ENCODE measurements at regions not wholly inside any gene's neighbourhood (a gene's known extent, or its start where the extent isn't known, plus 50 kb on each side); places are given as distances from the start of the nearest gene placed in this dataset.

DNA sequence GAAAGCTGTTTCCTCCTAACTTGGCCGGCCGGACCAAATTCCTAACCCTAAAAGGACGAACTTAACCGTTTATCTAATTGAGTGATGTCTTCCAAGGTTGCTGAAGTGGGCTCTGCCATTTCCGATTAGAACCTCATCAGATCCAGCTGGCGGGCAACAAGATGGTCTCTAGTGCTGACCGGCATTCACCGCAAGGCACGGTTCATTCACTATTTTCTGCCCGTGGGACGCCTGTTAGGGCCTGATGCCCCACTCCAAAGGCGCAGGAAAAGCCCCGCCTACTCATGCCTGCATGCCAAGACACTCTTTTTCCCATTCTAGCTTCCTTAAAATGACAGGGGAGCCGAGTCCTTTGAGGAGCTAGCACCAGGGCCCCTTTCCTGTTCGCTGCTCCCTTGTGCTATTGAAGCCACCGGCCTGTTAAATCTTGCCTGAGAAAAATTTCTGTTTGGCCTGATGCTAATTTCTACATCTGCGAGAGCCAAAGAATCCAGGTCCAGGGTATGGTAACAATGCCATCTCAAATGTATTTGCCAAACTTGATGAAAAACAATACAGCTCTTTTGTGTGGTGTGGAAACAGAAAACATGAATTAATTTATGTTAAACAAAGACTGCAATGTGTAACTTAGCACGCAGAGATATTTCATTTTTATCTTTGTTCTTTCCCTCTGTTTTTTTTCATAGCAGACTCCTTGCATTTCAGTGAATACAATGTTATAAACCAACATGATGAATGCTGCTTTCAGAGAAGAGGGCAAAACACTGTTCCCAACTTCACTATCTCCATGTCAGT is 1071.2 kb upstream of the USP15 start:
- Mint-ChIP-seq H3K36me3 (ENCODE audit: low read depth) (no peaks in the 10 kb centered on the region), H3K9me3 (no peaks in the 10 kb centered on the region), H3K27ac (no peak overlapping the region), H3K4me1 (ENCODE audit: low read depth) (no peaks in the 10 kb centered on the region), H3K27me3 (no peaks in the 10 kb centered on the region), H3K4me3 (no peak overlapping the region)
- DNase-seq, result no peak
- ChIA-PET CTCF (no interaction called here), POLR2A (no interaction called here)
- intact Hi-C loops (cut with micrococcal nuclease), result no loop called here
- no peak for ATAC-seq
- TF ChIP-seq, protein P1, sequence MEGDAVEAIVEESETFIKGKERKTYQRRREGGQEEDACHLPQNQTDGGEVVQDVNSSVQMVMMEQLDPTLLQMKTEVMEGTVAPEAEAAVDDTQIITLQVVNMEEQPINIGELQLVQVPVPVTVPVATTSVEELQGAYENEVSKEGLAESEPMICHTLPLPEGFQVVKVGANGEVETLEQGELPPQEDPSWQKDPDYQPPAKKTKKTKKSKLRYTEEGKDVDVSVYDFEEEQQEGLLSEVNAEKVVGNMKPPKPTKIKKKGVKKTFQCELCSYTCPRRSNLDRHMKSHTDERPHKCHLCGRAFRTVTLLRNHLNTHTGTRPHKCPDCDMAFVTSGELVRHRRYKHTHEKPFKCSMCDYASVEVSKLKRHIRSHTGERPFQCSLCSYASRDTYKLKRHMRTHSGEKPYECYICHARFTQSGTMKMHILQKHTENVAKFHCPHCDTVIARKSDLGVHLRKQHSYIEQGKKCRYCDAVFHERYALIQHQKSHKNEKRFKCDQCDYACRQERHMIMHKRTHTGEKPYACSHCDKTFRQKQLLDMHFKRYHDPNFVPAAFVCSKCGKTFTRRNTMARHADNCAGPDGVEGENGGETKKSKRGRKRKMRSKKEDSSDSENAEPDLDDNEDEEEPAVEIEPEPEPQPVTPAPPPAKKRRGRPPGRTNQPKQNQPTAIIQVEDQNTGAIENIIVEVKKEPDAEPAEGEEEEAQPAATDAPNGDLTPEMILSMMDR (IDR thresholded peaks at IDR 0.05), result no peak

DNA sequence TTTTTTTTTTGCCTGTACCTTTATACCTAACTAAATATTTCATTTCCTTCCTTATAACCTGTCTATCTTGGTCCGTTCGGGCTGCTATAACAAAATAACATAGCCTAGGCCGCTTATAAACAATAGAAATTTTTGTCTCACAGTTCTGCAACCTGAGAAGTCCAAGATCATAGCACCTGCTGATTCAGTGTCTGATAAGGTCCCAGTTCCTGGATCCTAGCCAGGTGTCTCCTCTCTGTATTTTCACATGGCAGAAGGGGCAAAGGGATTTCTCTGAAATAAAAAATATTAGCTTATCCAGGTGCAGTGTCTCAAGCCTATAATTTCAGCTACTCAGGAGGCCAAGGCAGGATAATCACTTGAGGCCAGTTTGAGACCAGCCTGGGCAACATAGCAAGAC is 1046.6 kb upstream of the USP15 start:
- intact Hi-C loops (cut with micrococcal nuclease), result no loop called here

DNA sequence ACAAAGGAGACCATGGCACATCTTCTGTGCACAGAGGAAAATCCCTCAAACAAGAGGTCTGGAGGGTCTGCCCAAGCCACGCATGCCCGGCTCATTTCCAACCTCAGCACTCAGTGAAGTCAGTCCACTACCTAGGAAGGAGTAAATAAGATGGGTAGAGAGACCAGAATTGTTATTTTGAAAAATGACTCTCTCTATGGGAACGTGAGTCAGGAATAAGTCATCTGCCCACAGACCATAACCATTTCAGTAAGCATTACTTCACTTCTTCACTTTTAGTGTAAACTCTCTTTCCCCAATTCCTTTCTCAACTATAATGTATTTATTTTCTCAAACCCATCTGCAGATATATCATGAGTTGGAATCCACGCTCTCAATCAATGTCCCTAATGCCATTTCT is 1039.9 kb upstream of the USP15 start:
- TF ChIP-seq, protein P1 (IDR thresholded peaks at IDR 0.05), result no peak
- DNase-seq, result no peak
- ChIA-PET CTCF (no interaction called here), POLR2A (no interaction called here)
- intact Hi-C loops (cut with micrococcal nuclease), result no loop called here
- Mint-ChIP-seq H3K36me3 (ENCODE audit: low read depth) (no peaks in the 10 kb centered on the region), H3K27ac (no peak overlapping the region), H3K9me3 (peaks cover 3% of the 10 kb centered on the region), H3K4me3 (no peak overlapping the region), H3K4me1 (ENCODE audit: low read depth) (no peaks in the 10 kb centered on the region), H3K27me3 (no peaks in the 10 kb centered on the region)
- ATAC-seq, result no peak

More for the DNA sequence above, 1046.6 kb upstream of the USP15 start:
- ATAC-seq, result no peak
- Mint-ChIP-seq H3K27me3 (no peaks in the 10 kb centered on the region), H3K36me3 (ENCODE audit: low read depth) (no peaks in the 10 kb centered on the region), H3K27ac (no peak overlapping the region), H3K9me3 (peaks cover 3% of the 10 kb centered on the region), H3K4me3 (no peak overlapping the region), H3K4me1 (ENCODE audit: low read depth) (no peaks in the 10 kb centered on the region)
- TF ChIP-seq, protein P1 (IDR thresholded peaks at IDR 0.05), result no peak
- POLR2A ChIA-PET, result no interaction called here
- CTCF ChIA-PET, result no interaction called here
- no peak for DNase-seq

DNA sequence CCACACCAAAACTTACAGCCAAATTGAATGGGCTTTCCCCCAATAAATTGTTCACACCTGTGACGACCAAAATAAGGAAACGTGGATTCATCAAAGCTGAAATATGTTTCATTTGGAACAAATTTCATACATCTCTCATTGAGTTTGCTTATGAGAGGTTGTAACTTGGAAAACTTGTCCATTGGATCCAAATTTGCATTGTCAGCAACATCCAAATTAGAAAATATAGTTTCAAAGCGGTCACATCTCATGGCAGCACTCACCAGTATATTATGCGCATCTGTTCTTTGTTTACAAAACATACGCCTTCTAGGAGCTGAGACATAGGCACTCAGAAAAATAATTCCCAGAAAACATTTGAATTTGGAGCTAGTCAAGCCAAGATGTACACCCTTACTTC is 1028.2 kb upstream of the USP15 start:
- ATAC-seq, result no peak
- Mint-ChIP-seq H3K27me3 (no peaks in the 10 kb centered on the region), H3K36me3 (ENCODE audit: low read depth) (no peaks in the 10 kb centered on the region), H3K4me3 (no peak overlapping the region), H3K27ac (no peak overlapping the region), H3K9me3 (peaks cover 16% of the 10 kb centered on the region), H3K4me1 (ENCODE audit: low read depth) (no peaks in the 10 kb centered on the region)
- intact Hi-C loops (cut with micrococcal nuclease), result no loop called here
- no peak for DNase-seq
- POLR2A ChIA-PET, result no interaction called here
- CTCF ChIA-PET, result no interaction called here
- TF ChIP-seq, protein P1 (IDR thresholded peaks at IDR 0.05), result no peak

DNA sequence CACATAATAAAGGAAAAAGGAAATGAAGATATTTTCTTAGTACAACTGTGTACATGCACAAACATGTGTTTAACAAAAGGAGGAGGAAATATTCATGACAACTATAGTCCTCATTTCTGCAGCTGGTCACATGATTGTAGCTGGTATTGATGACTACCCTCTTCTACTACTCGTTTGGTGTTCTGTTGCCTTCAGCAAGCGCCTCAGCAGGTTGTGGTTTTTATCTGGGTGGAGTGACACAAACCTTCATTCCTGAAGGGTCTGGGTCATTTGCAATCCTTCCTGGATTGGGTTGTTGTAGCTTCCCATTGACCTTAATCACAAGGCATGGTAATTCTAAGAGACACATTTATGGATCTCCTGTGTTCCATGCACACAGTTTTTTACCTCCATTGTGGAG is 1009.9 kb upstream of the USP15 start:
- Mint-ChIP-seq H3K4me1 (ENCODE audit: low read depth) (no peaks in the 10 kb centered on the region), H3K36me3 (ENCODE audit: low read depth) (no peaks in the 10 kb centered on the region), H3K9me3 (peaks cover 3% of the 10 kb centered on the region), H3K27ac (no peak overlapping the region), H3K4me3 (no peak overlapping the region), H3K27me3 (no peaks in the 10 kb centered on the region)
- no peak for DNase-seq
- intact Hi-C loops (cut with micrococcal nuclease), result no loop called here
- TF ChIP-seq, protein P1 (IDR thresholded peaks at IDR 0.05), result no peak
- POLR2A ChIA-PET, result no interaction called here
- ATAC-seq, result no peak
- CTCF ChIA-PET, result no interaction called here
